Keratinocyte (primary cell): ENCODE measurements at regions not wholly inside any gene's neighbourhood (a gene's known extent, or its start where the extent isn't known, plus 50 kb on each side); places are given as distances from the start of the nearest gene placed in this dataset.

ENCODE experiments used
- DNase-seq: peaks from one replicate; pipeline ENCODE4 v3.0.0-alpha.2; 2011; ENCODE audit warnings: low read depth, missing footprints, low spot score
- FAIRE-seq: peaks from 2 replicates; lab custom pipeline; 2011; peaks lifted over from hg19 to GRCh38; lab: Jason Lieb, UNC
- H2AFZ ChIP-seq: 2 replicates; pipeline ENCODE4 v1.6.0; 2012; ENCODE audit warnings: low read length, control low read depth, inconsistent platforms; ENCODE audit not compliant: control insufficient read depth
- H3K27ac ChIP-seq: 2 replicates; pipeline ENCODE4 v1.5.1; 2011; ENCODE audit warnings: low read length; ENCODE audit not compliant: control insufficient read depth, insufficient read depth
- H3K27me3 ChIP-seq: 3 replicates; pipeline ENCODE4 v1.6.0; 2011; ENCODE audit warnings: low read length; ENCODE audit not compliant: control insufficient read depth, insufficient read depth; ENCODE audit errors: extremely low read depth
- H3K36me3 ChIP-seq, 2 experiments: 2 replicates in 1 of 2; 3 replicates in 1 of 2; pipeline ENCODE4 v1.5.1; 2011; ENCODE audit warnings: low read length in 2 of 2, mild to moderate bottlenecking in 1 of 2; ENCODE audit not compliant: control insufficient read depth in 2 of 2, insufficient read depth in 2 of 2; ENCODE audit errors: extremely low read depth in 1 of 2
- H3K4me1 ChIP-seq: 3 replicates; pipeline ENCODE4 v1.5.1; 2011; ENCODE audit warnings: low read length; ENCODE audit not compliant: control insufficient read depth, insufficient read depth; ENCODE audit errors: extremely low read depth
- H3K4me2 ChIP-seq: 3 replicates; pipeline ENCODE4 v1.6.0; 2011; ENCODE audit warnings: low read depth, low read length; ENCODE audit not compliant: control insufficient read depth, insufficient read depth; ENCODE audit errors: extremely low read depth
- H3K4me3 ChIP-seq, 3 experiments: fragments of 200-600 bp in 1 of 3; sonication (generic) in 1 of 3; 2 replicates in 2 of 3; 3 replicates in 1 of 3; pipeline ENCODE4 v1.5.1; 2011 to 2016; ENCODE audit warnings: low read length in 3 of 3, mild to moderate bottlenecking in 3 of 3, control low read depth in 2 of 3, inconsistent platforms in 1 of 3, low read depth in 1 of 3, mixed read lengths in 1 of 3, mixed run types in 1 of 3, moderate library complexity in 1 of 3; ENCODE audit not compliant: control insufficient read depth in 2 of 3, insufficient read depth in 2 of 3; ENCODE audit errors: extremely low read depth in 1 of 3
- H3K79me2 ChIP-seq: 2 replicates; pipeline ENCODE4 v1.6.0; 2012; ENCODE audit warnings: low read length; ENCODE audit not compliant: control insufficient read depth, insufficient read depth
- H3K9ac ChIP-seq: 3 replicates; pipeline ENCODE4 v1.6.0; 2011; ENCODE audit warnings: low read length; ENCODE audit not compliant: control insufficient read depth, insufficient read depth; ENCODE audit errors: extremely low read depth
- H3K9me1 ChIP-seq: 3 replicates; pipeline ENCODE4 v1.6.0; 2011; ENCODE audit warnings: low read length; ENCODE audit not compliant: control insufficient read depth, insufficient read depth; ENCODE audit errors: extremely low read depth
- H3K9me3 ChIP-seq: 2 replicates; pipeline ENCODE4 v1.5.1; 2012; ENCODE audit warnings: low read depth, low read length; ENCODE audit not compliant: control insufficient read depth
- H4K20me1 ChIP-seq: 3 replicates; pipeline ENCODE4 v1.6.0; 2011; ENCODE audit warnings: low read length; ENCODE audit not compliant: control insufficient read depth, insufficient read depth; ENCODE audit errors: extremely low read depth
- EZH2 ChIP-seq: IDR thresholded peaks from one replicate; pipeline ENCODE4 v1.6.1; 2012; ENCODE audit warnings: inconsistent platforms, mild to moderate bottlenecking, low read length, moderate library complexity
- dilution Hi-C: fragments of 300-500 bp; cut with MboI; formaldehyde crosslinking; loops from one replicate; pipeline ENCODE4 v1.7.0; 2020; ENCODE audit warnings: low sequenced_read_pairs; ENCODE audit not compliant: extremely low pct_ligation_motif_present
- TF ChIP-seq, protein P1 (sequence below), 3 experiments: IDR thresholded peaks in 1 of 3; conservative IDR thresholded peaks in 1 of 3; optimal IDR thresholded peaks in 1 of 3; 2 replicates in 2 of 3; 3 replicates in 1 of 3; pipeline versions ENCODE3 to v1.5.1; 2011; ENCODE audit warnings: low read length in 3 of 3, mild to moderate bottlenecking in 3 of 3, moderate library complexity in 2 of 3, control low read depth in 1 of 3, inconsistent platforms in 1 of 3; ENCODE audit not compliant: insufficient read depth in 2 of 3; ENCODE audit errors: extremely low read depth in 1 of 3

DNA sequence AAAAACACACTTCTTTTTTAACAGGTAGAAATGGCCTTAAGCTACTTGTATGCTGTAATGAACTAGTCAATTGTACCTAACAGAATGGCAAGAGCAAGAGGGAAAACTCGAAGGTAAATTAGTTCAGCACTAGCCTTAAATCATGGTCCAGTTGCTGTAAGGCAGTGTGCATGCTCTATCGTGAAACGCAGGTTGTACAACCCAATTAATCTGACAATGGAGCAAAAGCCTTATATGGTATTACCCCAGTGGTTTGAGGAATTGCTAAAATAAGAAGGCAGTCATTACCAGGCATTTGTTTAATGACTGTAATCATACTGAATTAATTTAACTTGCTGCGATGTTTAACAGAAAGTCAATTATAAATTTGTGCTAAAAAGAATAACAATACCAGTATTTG lies 69.3 kb upstream of the SOX4 start:
- FAIRE-seq (no peak), DNase-seq (no peak)
- no peaks in the 10 kb centered on the region for H4K20me1 ChIP-seq
- H3K9me3 ChIP-seq = no peaks in the 10 kb centered on the region
- H3K4me2 ChIP-seq = no peak overlapping the region
- H3K9me1 ChIP-seq = no peaks in the 10 kb centered on the region
- H2AFZ ChIP-seq = no peak overlapping the region
- no peaks in the 10 kb centered on the region for H3K27me3 ChIP-seq
- dilution Hi-C loops = no loop called here
- no peaks in the 10 kb centered on the region for H3K79me2 ChIP-seq
- no peak for TF ChIP-seq EZH2
- TF ChIP-seq, protein P1, sequence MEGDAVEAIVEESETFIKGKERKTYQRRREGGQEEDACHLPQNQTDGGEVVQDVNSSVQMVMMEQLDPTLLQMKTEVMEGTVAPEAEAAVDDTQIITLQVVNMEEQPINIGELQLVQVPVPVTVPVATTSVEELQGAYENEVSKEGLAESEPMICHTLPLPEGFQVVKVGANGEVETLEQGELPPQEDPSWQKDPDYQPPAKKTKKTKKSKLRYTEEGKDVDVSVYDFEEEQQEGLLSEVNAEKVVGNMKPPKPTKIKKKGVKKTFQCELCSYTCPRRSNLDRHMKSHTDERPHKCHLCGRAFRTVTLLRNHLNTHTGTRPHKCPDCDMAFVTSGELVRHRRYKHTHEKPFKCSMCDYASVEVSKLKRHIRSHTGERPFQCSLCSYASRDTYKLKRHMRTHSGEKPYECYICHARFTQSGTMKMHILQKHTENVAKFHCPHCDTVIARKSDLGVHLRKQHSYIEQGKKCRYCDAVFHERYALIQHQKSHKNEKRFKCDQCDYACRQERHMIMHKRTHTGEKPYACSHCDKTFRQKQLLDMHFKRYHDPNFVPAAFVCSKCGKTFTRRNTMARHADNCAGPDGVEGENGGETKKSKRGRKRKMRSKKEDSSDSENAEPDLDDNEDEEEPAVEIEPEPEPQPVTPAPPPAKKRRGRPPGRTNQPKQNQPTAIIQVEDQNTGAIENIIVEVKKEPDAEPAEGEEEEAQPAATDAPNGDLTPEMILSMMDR (optimal IDR thresholded peaks at IDR 0.05 in 1 of 3, IDR thresholded peaks at IDR 0.05 in 1 of 3, conservative IDR thresholded peaks at IDR 0.05 in 1 of 3; ENCODE audit: extremely low read depth in 1 of 3, insufficient read depth in 2 of 3, low read length in 3 of 3) = no peak
- no peak overlapping the region for H3K9ac ChIP-seq
- H3K4me1 ChIP-seq = no peaks in the 10 kb centered on the region
- H3K4me3 ChIP-seq = no peak overlapping the region
- no peaks in the 10 kb centered on the region for H3K36me3 ChIP-seq
- H3K27ac ChIP-seq = no peak overlapping the region

DNA sequence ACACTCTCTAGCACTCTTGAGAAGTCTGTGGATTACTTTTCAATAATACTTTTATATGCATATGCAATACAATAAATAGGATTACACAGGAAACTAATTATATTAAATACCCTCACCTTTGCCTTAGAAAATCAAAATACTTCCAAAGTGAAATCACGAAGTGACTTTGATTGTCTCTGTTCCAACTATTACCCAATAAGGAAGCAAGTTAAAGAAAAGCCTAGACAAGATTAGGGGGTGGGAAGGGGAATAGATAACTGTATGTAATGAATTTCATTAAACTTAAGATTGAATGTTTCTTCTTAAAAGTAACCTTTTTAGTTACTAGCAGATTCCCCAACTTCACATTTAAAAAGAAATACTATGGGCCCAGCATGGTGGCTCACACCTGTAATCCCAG lies 66.6 kb upstream of the SOX4 start:
- dilution Hi-C loops = no loop called here
- FAIRE-seq = no peak
- H3K9me3 ChIP-seq = no peaks in the 10 kb centered on the region

More for the DNA sequence above, 66.6 kb upstream of the SOX4 start:
- no peak overlapping the region for H3K4me2 ChIP-seq
- no peaks in the 10 kb centered on the region for H3K9me1 ChIP-seq
- H3K4me3 ChIP-seq = no peak overlapping the region
- H3K27me3 ChIP-seq = no peaks in the 10 kb centered on the region
- H3K9ac ChIP-seq = no peak overlapping the region
- H4K20me1 ChIP-seq = no peaks in the 10 kb centered on the region
- no peak overlapping the region for H2AFZ ChIP-seq
- no peaks in the 10 kb centered on the region for H3K79me2 ChIP-seq
- no peak overlapping the region for H3K27ac ChIP-seq
- no peak for TF ChIP-seq EZH2
- TF ChIP-seq, protein P1 (optimal IDR thresholded peaks at IDR 0.05 in 1 of 3, IDR thresholded peaks at IDR 0.05 in 1 of 3, conservative IDR thresholded peaks at IDR 0.05 in 1 of 3; ENCODE audit: extremely low read depth in 1 of 3, insufficient read depth in 2 of 3, low read length in 3 of 3) = no peak
- no peaks in the 10 kb centered on the region for H3K4me1 ChIP-seq
- H3K36me3 ChIP-seq = no peaks in the 10 kb centered on the region
- no peak for DNase-seq
